CD4-positive, alpha-beta T cell treated with Interleukin-12 subunit alpha and Interleukin-12 subunit beta, for 1 hour (primary cell): ENCODE measurements at regions not wholly inside any gene's neighbourhood (a gene's known extent, or its start where the extent isn't known, plus 50 kb on each side); places are given as distances from the start of the nearest gene placed in this dataset.

Experiments used
- DNase-seq: peaks from one replicate; pipeline ENCODE4 v3.0.0-alpha.2; 2020

DNA sequence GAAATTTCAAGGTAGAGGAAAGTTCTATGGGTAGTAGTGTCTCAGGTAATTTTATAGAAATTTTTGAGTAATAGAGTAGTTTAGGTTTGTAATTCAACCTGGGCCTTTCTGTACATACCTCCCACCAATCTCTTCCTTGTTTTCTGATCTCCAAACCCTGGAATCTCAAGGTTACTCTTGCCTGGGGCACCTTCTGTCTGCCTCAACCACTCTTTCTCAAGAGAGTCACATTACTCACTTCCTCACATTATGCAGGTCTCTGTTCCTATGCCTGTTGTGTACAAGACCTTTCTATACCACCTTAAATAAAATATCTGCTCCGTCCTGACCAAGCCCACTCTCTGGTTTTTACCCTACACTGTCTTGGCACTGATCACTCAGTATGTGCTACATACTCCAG lies 412.6 kb upstream of the CTNND2 start:
- DNase-seq: no peak

DNA sequence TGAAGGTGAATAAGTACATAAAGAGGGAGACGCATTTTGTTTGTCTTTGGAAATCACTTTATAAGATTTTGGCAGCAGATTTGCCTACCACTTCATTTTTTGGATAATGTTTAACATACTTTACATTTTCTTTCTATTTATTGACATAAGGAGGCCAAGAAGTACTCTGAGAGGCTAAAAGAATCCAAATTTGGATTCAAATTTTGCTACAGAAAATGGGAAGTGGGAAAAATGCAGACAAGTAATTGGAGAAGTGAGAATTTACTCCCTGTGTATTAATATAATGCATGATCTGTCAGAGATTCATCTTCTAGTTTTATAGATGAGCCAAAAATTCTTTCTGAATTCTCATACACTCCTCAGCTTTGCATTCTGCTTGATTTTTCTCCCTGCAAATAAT lies 411.2 kb upstream of the CTNND2 start:
- no peak for DNase-seq

DNA sequence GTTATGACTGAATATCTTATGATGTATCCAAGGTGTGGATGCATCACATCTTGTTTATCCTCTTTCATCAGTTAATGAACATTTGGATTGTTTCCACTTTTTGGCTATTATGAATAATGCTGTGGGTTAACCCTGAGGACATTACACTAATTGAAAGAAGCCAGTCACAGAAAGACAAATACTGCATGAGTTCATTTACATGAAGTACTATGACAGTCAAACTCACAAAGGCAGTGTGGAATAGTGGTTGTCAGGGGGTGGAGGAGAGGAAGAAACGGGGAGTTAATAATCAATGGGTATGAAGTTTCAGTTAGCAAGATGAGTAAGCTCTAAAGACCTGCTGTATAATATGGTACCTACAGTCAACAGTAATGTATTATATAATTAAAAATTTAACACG lies 409.4 kb upstream of the CTNND2 start:
- no peak for DNase-seq

DNA sequence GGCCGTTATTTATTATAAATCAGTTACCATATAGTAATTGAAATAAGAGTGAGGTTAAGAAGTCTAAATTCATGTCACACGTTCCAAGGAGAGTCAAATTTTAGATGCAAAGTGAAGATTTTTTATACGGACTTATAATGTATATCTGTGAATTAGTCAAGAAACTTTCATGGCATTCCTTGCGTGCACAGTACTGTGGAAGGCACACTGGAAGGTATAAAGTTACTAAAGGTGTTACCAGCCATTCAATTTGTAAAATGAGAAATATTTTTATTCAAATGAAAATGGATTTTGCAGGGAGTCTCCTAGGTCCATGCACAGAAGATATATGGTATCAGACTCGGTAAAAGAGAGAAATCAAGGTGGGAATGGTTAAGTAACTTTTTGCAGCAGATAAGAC lies 408.1 kb upstream of the CTNND2 start:
- no peak for DNase-seq

DNA sequence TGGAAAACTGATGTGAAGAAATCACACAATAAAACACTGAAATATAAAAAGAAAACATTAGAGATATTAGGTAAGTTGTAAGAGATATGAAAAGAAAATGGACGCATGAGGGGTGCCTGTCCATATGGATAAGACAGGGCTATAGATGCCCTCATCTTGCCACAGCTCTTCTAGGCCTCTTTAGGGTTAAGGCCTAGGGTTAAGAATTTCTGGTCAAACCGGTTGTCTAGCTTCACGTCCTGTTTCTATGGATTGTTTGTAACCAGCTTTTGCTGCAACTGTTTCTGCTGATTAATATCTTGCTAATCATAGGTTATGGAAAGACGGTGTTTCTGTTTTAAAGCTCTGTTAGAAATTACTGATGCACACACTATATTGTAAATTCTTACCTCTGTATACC lies 389.9 kb upstream of the CTNND2 start:
- DNase-seq: no peak

DNA sequence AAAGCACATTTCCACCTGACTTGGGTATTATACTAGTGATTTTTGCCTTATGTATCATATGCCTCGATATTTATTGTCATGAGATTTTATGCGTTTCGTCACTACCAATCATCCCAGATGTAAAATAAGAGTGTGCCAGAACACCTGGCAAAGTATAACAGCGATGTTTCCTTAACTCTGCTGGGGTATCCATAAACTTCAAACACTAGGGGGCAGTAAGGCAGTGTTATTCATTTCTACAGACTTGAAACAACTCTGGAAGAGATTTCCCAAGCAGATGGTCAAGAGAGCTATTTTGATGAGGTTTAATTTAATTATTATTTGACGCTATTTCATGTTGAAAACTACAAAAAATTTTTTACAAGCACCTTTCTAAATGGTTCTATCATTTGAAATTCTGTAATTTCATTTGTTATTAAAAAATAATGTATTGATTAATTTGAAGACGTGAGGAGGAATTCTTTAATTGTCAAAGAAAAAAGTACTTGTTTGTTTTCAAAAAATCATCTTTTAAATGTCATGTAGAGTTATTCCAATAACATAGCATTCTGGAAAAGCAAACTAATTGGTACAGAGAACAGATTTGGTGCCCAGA lies 388.5 kb upstream of the CTNND2 start:
- DNase-seq: no peak

DNA sequence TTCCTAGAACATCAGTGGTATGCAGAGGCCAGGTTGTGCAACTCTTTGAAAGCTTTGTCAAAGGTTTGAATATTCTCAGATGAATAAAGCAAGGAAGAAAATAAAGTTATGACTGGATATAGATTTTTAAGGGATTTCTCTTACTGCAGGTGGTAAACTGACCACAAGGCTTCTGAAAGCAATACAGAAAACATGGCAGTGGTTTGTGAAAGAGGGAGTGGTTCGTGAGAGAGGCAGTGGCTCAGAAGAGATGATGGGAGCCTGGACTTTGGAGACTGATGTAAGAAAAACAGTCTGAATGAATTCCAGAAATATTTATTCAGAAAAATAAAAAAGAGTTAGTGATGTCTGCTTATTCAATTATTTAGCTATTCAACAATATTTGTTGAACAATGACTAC lies 380.4 kb upstream of the CTNND2 start:
- DNase-seq: no peak

DNA sequence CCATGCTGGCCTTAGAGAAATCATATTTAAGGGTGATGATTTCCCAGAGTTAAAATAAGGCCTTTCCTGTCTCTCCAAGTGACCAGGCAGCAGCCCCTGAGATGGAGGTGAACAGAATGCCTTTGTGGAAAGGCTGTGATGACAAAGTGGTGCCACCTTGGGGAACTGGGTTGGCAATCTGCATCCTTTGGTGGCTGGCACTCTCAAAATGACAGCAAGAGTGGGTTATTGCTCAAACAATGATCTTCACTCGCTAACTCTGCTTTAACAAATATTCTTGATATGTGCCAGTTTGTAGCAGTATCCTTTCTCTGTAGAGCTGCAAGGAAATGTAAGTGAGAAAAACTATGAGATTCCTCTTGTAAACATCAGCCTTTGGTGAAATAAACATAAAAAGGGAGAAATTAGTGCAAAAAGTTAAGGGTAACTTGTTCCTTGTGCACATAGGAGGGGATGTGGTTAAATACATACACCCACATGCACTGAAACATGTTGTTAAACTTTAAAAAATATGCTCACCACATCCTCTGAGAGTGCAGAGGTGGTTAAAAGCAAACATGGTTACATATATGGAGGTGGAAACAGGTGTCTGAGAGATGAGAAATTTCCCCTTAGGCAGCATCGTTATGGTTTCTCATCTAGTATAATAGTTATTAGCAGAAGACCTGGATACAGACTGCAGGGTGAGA lies 373.4 kb upstream of the CTNND2 start:
- DNase-seq: no peak

DNA sequence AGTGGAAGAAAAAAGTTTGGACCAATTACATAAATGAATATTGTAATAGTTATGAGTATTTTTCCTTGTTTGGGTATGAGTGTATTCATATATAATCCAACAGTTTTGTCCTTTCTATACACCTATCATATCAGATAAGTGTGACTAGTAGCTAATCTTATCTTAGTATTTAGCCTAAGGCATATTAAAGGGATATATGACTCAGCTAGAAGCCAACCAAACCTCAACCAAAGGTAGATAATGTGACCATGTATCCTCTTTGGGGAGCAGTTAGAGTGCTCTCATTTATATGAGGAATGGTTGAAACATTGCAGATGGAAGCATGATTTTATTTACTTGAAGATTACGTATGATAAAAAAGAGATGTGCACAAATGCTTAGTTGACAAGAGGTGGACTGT lies 370.0 kb upstream of the CTNND2 start:
- no peak for DNase-seq

DNA sequence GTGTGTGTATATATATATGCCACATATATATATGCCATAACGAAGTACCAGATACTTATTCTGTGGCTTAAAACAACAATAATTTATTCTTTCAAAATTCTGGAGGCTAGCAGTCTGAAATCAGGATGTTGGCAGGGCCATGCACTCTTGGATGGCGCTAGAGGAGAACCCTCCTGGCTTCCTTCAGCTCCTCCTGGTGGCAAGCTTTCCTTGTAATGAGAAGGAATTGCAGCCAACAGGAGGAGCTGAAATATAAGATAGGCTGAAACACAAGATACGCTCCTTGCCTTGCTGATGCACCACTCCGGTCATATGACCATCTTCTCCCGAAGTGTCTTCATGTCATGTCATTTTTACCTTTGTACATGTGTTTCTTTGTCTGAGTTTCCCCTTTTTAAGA lies 368.1 kb upstream of the CTNND2 start:
- no peak for DNase-seq

DNA sequence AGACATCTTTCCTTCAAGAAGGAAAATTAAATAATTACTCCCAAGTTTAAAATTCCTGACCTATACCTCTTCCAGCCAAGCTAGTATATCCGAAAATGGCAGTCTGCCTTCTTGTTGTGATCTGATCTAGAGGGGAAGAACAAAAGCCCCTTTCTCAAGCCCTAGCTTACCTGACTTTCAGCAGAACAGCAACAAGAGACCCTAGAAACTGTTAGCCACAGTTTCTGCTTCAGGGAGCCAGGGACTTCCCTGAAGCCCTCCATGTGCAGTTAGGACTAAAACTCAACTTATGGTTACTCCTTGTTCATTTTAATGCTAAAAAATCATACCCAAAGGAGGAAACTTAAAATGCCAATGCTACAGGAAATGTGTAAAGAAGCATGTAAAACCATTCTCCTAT lies 366.7 kb upstream of the CTNND2 start:
- DNase-seq: no peak

DNA sequence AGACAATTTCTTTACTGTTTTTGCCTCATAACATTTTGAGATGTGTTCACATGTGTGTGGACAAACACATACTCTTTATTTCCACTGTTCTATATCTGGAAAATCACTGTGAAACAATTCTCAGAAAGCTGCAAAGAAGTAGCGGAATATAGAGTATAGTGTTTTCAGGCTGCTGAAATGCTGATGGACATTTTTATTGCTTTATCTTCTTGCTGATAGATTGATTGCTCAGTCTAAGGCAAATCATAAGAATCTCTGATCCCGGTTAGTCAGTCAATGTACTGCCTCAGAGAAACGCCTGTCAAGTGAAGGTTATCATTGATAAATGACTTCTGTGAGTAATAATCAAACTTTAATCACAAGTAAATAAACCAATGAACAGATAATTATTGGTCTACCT lies 364.9 kb upstream of the CTNND2 start:
- no peak for DNase-seq

DNA sequence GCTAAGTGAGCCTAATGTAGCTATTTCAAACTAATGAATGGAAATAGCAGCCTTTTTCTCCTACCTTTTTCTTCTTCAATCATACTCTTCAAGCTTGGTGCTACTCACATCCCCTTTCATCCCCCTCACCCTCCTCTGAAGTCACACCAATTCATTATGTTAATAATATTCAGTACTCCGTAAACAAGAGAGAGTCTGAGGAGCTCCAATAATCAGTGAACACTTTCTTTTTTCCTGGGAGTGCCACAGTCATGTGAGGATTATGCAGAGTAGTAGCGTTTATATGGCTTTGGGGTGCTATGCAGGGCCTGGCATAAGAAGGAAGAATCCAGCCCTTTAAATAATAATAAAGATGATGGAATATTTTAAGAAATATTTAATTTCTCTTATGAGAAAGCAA lies 354.3 kb upstream of the CTNND2 start:
- DNase-seq: no peak

DNA sequence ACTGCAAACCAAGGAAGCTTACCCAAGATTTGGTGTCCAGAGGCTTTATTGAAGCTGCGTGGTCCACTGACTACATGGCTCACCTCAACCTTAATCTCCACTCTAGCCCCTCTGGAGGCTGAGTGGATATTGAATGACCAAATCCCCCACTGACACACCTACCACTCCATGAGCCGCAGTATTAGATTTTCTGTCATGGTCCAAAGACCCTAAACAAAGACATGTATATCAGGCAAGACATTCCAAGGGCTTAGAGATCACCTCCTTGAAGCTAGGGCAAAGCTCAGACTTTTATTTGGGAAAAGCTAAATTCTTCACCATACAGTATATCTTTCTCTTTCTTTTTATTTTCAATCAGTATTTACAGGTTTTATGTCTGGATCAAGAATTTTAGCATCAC lies 346.2 kb upstream of the CTNND2 start:
- DNase-seq: no peak

DNA sequence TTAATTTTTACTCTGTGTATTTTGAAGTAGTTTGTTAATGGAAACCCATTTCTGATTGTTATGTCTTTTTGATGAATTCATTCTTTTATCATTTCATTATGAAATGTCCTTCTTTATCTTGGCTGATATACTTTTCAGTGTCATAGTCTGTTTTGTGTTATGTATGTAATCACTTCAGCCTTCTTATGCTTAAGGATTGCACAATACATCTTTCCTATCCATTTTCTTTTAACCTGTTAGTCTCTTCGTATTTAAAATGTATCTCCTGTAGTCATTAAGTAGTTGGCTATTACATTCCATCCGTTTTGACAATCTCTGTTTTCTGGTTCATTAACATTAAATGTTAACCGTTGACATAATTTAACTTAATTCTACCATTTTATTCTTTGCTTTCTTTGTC lies 344.6 kb upstream of the CTNND2 start:
- DNase-seq: no peak

DNA sequence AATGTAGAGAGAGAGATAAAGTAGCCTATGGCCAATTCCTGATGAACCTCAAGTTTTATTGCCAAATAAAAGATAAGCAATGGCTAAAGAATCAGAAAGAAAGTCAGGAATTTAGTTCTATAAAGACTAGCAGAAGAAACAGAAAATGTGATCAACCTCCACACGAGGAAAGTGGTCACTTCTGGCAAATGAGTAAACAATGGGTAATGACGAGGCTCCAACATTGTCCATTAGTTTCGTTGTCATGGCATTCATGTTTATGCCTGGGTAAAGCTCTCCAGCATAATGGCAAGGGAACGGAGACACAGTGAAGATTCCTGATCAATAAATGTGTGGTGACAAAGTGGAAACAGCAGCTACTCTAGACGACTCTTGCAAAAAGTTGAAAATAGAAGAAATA lies 341.8 kb upstream of the CTNND2 start:
- DNase-seq: no peak

DNA sequence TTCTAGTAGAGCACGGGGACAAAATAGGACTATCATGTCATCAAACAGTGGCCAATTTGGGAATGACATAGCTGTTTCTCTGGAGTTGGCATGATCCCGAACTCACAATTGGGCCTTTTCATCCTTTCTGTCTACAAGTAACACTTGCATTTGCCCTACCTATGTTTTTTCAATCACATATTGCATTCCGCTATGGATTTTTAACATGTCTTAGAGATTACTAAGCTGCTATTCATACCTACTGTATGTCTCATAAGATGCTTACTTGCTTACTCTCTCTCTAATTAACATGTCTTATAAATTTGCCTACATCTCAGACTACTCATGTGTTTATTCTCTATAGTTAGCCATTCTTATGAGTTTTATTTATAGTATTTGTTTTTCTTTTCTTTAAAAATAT lies 341.2 kb upstream of the CTNND2 start:
- no peak for DNase-seq

DNA sequence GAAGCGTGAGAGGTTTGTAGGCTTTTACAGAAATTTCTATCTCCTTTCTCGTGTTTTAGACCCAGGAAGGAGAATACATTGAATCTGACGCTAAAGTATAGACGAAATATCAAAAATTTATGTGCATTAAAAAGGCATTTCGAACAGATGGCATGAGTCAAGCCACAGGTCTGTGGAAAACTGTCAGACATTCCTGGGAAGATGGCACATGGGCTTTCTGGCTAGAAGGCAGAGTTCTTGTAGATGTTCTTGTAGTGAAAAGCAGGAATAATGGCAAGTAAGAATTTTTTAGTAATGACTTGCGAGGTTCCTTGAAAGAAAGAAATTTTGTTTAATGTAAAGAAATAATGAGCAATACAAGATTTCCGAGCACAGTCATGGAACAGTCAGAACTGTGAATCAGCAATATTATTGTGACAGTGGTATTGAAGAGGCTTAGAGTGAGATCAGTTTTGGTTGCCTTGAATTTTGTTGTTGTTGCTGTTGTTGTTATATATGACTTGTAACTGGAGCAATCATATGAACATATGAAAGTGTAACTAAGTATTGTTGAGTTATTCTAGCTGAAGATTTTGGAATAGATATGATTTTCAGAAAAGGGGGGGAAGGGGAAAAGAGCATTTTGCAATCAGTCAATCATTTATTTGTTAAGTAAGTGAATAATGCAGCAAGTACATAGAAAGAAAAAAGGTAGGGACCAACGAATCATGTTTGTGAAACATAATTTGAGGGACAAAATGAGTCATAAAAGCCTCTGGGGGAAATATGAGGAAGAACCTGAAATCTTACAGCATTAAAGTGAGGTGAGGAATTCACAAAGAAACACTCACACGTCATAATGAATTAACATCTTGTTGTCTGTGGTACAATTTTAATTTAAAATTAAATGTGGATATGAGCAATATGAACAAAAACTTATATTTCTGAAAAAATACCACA lies 339.0 kb upstream of the CTNND2 start:
- DNase-seq: no peak

DNA sequence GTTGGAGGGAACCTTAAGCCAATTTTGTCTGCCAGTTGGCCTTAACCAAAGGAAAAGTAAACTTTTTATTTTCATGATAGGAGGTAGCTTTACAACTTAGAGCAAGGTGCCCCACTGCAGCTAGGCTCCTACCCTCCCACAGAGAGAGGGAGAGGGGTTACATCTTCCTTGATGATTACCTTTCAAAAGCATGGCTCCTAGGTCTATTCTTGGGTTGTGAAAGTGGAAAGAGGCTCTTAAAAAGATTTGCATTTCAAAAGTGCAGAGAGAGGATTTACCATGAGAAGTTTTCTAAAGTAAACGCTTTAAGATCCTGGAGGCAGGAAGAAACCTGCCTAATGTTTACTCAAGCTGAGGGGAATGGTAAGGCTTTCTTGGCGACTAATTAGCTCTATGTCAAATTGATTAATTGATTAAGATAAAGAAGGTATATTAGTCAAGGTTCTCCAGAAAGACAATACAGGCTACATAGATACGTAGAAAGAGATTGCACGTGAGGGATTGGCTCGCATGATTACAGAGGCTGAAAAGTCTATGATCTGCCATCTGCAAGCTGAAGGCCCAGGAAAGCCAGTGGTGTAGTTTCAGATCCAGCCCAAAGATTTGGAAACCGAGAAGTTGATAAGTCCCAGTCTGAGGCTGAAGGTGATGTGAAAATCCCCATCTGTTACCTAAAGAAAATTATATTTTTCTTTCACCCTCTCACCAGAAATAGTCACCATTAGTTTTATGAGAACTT lies 333.8 kb upstream of the CTNND2 start:
- DNase-seq: no peak

DNA sequence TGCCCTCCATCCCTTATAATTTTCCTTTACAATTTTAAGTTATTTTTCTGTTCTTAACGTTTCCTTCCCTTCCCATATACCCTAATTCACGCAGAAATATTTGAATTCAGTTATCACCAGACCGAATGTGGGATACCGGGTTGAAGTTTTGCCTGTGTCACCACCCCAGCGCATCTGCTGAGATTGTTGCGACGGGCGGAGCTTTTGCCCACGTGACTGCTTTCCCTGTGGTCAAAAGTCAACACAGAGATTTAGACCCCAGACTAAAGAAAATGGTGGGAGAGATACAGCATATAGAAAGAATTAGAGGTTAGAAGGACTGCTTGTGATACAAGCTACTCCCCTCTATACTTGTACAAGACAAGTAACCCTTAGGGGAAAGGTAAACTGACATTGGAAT lies 326.4 kb upstream of the CTNND2 start:
- no peak for DNase-seq

DNA sequence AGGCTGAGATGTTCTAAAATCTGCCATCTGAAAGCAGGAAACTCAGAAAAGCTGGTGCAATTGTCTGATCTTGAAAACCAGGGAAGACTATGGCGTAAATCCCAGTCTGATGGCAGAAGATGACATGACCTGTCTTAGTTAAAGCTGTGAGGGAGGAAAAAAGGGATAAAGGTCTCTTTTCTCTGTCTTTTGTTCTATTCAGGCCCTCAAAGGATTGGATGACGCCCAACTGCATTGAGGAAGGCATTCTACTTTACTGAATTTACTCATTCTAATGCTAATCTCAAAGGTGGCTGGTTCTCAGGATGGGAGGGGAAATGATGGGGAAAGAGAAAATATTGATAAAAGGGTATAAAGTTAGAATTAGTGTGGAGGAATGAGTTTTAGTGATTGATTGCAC lies 312.8 kb upstream of the CTNND2 start:
- DNase-seq: no peak

DNA sequence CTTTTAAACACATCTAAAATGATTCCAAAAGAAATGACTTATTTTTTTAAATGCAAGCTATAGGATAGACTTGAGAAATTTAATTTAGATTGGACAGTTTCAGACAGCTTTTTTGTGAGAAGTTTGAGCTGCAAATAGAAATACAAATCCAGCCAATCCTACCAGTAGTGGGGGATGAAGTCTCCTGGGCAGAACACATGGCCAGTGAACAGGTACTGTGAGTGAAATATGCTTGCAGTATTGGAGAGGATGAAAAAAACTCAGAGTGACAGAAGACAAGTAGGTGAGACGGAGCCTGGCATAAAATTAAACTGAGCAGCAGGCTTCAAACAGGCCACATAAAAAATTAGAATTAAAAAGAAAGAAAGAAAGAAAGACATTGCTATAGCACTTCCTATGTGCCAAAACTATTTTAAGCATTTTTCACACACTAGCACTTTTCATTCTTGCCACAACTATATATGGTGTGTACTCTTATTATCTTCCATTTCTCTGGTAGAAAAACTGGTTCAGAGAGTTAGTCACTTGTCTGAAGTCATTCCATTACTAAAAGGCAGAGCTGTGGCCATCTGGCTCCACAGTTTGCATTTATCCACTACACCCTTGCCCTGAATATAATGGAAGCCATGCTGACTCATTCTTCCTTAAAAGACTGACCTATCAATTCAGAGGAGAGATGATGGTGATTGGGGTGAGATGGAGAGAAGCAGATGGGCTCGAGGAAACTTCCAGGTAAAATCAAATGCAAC lies 310.2 kb upstream of the CTNND2 start:
- DNase-seq: no peak
